ENCODE measurements at regions not wholly inside any gene's neighbourhood (a gene's known extent, or its start where the extent isn't known, plus 50 kb on each side); places are given as distances from the start of the nearest gene placed in this dataset.

DNA sequence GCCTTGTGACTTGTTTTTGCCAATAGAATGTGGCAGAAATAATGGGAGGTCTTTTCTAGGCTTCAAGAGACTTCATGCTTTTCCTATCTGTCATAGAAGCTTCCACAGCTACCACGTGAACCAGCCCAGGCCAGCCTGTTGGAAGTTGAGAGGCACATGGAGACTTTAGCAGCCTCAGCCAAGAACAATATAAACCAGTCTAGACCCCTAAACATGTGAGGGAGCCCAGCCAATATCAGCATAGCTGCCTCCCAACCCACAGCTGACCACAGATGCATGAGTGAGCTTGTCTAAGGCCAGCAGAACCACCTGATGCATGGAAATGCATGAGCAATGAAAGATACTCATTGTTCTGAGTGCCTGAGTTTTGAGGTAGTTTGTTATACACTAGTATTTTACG is 540.7 kb upstream of the BTBD3 start:
- in situ Hi-C loops (cut with HindIII; ENCODE audit: low pct_ligation_motif_present, low pct_unique_long_range_greater_than_20kb, low sequenced_read_pairs): no loop called here
- no peak for DNase-seq

DNA sequence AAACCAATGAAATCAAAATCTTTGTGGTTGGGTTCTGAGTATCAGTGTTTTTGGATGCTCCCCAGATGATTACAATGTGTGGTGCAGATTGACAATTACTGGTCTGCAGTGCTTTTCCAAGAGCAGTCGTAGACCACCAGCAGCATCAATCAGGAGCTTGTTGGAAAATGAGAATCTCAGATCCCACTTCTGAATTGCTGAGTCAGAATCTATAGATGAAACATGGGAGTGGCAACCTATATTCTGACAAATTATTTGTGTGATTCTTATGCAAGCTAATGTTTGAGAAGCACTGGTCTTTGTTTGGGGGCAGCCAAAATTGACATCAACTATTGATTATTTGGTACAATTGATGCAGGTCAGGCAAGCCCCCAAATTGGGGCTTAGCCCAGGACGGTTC is 539.9 kb upstream of the BTBD3 start:
- DNase-seq: no peak
- in situ Hi-C loops (cut with HindIII; ENCODE audit: low pct_ligation_motif_present, low pct_unique_long_range_greater_than_20kb, low sequenced_read_pairs): no loop called here

DNA sequence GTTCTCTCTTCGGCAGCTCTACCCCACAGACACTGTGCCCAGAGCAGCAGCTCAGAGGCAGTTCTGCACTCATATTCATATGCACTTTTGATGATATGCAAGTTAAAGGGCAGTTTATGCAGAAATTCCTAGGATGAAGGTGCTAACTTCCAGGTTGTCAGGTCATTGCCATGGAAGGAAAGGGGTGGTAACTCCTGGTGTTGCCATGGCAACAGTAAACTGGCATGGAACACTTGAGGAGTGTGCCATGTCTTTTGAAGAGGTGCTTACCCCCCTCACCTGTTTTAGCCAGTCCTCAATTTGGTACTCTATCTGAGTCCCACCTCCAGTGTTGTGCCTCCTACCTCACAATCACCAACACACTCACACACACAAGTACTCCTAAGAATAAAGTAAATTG is 539.4 kb upstream of the BTBD3 start:
- in situ Hi-C loops (cut with HindIII; ENCODE audit: low pct_ligation_motif_present, low pct_unique_long_range_greater_than_20kb, low sequenced_read_pairs): no loop called here
- no peak for DNase-seq

DNA sequence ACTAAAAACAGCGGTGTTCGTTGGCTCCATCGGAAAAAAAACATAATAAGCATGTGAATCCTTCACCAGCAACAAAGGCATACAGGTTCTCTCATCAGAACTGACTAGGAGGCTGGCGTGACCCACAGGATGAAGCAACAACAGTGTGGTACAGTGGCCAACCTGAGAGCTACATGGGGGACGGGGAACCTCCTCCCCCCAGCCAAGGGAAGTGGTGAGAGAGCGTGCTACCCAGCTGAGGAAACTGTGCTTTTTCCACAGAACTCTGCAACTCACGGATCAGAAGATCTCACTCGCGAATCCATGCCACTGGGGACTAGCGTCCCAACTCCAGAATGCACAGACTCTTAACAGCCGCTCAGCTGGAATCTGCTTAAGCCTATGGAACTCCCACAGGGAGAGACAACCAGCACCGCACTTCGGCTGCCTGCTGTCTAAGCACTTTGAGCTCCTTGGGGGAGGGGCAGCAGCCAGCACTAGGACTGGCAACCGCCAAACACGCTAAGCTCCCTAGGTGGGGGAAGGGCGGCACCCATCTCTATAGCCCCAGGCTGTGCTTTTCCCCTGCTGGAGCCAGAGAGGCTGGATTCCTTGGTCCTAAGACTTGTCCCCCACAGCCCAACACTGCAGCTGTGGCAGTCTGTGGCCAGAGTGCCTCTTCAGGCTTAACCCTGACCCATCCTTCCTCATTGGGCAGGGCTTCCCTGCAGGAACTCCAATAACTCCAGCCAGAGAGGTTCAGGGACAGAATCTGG is 538.3 kb upstream of the BTBD3 start:
- in situ Hi-C loops (cut with HindIII; ENCODE audit: low pct_ligation_motif_present, low pct_unique_long_range_greater_than_20kb, low sequenced_read_pairs): no loop called here
- DNase-seq: no peak

DNA sequence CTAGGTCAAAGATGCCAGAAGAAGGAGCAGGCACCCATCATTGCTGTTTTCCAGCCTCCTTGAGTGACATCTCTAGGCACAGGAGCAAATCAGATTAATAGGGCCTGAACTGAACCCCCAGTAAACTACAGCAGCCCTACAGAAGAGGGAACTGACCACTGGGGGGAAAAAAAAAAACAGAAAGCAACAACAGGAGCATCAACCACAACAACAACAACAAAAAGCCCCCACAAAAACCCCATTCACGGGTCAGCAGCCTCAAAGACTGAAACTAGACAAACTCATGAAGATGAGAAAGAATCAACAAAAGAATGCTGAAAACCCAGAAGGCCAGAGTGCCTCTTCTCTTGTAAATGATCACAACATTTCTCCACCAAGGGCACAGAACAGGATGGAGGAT is 537.4 kb upstream of the BTBD3 start:
- in situ Hi-C loops (cut with HindIII; ENCODE audit: low pct_ligation_motif_present, low pct_unique_long_range_greater_than_20kb, low sequenced_read_pairs): no loop called here
- DNase-seq: no peak

DNA sequence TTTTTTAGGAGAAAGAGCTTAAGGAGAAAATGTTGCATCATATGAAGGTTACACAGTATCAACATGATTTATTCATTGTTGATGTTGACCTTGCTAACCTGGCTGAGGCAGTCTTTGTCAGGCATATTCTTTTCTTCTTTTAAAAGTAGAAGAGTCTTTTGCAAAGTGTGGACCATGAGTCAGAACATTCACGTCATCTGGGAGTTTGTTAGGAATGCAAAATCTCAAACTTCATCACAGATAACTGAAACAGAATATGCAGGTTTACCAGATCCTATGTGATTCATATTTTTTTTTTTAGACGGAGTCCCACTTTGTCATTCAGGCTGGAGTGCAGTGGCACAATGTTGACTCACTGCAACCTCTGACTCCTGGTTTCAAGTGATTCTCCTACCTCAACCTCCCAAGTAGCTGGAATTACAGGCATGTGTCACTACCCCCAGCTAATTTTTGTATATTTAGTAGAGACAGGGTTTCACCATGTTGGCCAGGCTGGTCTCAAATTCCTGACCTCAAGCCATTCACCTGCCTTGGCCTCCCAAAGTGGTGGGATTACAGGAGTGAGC is 530.4 kb upstream of the BTBD3 start:
- in situ Hi-C loops (cut with HindIII; ENCODE audit: low pct_ligation_motif_present, low pct_unique_long_range_greater_than_20kb, low sequenced_read_pairs): no loop called here

DNA sequence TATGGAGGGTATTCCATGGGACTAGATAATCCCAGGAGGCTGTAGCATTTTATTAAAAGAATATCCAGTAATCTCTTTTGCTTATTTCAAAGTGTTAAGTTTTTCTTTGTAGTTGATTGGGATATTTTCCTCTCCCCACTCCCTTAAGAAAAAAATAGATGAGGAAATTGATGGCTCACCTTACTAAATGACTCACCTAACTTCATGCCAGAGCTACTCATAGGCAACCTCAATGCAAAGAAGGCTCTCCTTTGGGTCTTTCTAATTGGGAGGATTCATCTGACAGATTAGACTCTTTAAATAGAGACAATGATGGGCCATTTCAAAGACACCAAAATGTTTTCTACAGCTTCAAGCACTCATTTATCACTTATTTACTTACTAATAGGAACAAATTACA is 528.5 kb upstream of the BTBD3 start:
- in situ Hi-C loops (cut with HindIII; ENCODE audit: low pct_ligation_motif_present, low pct_unique_long_range_greater_than_20kb, low sequenced_read_pairs): no loop called here
- DNase-seq: no peak

More for the DNA sequence above, 530.4 kb upstream of the BTBD3 start:
- no peak for DNase-seq

DNA sequence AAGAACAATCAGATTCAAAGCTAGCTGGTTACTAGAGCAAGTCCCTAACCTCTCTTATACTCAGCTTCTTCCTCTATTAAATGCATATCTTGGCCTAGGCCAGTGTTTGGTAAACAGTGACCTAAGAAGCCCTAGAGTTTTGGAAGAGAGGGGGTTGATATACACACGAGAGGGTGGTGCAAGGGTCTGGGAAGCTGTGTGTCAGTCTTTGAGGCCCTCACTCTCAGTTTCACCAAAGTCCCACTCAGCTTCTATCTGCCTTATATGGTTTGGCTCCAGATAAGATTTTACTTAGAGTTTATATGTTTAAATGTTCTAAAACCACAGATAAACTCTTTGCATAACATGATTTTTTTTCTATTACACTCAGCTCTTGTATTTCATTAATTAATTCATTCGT is 526.1 kb upstream of the BTBD3 start:
- in situ Hi-C loops (cut with HindIII; ENCODE audit: low pct_ligation_motif_present, low pct_unique_long_range_greater_than_20kb, low sequenced_read_pairs): no loop called here
- DNase-seq: no peak

DNA sequence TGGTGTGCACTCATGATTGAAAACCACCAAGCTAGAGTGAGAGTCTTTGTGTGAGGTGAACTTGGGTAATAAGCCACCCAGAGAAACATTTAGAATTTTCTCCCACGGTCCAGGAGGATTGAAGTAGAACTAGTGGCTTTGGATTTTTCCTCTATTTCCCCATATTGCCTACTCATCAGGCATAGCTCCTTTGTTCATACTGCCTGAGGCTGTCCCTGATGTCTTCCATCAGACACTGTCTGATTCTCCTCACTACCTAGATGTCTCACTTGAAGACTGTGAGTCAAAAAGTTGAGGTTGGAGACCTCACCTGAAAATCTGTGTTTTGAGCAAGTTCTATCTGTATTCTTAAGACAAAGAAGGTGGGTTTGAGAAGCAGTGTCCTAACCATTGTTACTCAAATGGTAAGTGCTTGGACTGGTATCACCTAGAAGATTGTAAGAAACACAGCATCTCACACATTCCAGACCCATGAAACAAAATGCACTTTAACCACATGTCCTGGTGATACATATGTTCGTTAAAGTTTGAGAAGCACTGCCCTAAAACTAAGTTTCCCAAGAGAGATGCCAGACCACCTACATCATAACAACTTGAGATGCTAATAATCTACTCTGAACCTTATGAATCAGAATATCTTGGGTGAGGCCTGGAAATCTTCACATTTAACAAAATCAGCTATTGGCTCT is 523.4 kb upstream of the BTBD3 start:
- no peak for DNase-seq
- in situ Hi-C loops (cut with HindIII; ENCODE audit: low pct_ligation_motif_present, low pct_unique_long_range_greater_than_20kb, low sequenced_read_pairs): no loop called here

DNA sequence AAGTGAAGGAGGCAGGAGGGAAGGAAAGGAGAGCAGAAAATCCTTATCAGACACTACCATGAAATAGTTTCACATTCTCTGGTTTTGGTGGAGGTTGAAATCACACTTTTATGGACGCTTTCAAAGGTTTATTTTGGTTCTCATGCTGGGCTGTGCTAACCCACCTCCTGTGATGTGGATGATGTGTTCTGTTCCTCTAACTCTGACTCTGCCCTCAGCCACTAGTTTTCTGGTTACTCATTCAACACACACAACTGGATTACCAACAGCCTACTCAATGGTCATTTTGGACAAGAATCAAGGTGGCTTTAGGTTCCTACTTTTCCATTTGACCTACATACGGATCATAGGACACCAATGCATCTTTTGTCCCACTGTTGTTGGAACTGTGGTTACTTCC is 522.1 kb upstream of the BTBD3 start:
- no peak for DNase-seq
- in situ Hi-C loops (cut with HindIII; ENCODE audit: low pct_ligation_motif_present, low pct_unique_long_range_greater_than_20kb, low sequenced_read_pairs): no loop called here

DNA sequence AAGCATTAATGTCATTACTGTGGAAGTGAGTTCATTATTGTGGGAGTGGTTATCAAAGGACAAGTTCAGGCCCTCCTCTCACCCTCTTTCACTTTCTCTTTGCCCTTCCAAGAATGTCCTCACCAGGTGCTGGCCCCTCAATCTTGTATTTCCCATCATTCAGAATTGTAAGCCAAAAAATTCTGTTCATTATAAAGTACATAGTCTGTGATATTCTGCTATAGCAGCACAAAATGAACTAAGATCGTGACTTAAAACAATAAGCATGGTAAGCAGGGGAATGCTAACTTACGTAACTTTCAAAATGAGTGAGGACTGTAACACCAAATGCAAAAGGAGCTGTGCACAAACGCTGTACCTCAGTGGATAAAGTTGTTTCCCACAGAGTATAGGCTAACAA is 515.7 kb upstream of the BTBD3 start:
- peak; percentile 30 for DNase-seq
- in situ Hi-C loops (cut with HindIII; ENCODE audit: low pct_ligation_motif_present, low pct_unique_long_range_greater_than_20kb, low sequenced_read_pairs): no loop called here

DNA sequence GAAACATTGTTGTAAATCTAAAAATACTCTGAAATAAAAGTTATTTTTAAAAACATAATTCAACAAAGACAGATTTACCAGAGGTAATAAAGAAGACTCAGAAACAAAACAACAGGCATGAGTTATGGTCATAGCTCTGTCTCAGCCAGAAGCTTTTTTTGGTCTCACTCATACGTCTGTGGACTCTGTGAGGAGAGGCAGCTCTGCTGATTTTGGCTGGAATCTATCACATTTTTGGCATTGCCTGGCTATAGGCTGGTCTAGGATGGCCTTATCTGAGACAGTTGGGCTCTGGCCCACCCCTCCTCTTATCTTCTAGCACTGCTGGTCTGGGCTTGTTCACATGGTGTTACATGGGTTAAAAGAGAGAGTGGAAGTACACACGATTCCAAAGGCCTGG is 514.0 kb upstream of the BTBD3 start:
- no peak for DNase-seq
- in situ Hi-C loops (cut with HindIII; ENCODE audit: low pct_ligation_motif_present, low pct_unique_long_range_greater_than_20kb, low sequenced_read_pairs): no loop called here

DNA sequence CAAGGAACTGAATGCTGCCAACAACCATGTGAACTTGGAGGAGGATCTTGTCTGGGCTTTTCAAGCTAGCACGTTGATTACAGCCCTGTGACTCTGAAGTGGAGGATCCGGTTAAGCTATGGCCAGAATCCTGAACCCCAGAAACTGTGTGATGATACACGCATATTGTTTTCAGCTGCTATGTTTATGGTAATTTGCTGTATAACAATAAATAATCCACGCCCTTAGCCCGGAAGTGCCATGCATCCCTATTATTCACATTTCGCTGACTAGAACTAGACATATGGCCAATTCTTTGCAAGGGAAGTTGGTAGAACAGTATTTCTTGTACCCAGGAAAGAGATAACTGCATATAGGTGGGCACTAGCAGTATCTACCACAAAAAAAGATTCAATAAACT is 510.8 kb upstream of the BTBD3 start:
- in situ Hi-C loops (cut with HindIII; ENCODE audit: low pct_ligation_motif_present, low pct_unique_long_range_greater_than_20kb, low sequenced_read_pairs): no loop called here
- DNase-seq: no peak

DNA sequence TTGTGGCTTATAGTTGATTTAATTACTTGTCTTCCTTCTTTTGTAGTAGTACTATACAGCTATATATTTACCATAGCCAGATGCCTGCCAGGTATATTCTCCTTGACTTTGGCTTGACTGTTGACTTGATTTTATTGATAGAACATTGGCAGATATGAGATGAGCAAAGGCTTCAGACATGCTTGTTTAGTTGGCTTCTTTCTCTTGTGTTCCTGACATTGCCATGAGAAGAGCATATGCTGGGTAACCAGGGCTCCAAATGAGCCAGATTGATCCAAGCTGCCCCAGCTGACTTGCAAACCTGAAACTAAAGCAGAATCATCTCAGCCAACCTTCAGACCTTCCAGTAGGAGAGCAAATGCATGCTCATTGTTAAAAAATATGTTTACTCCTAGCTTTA is 508.1 kb upstream of the BTBD3 start:
- in situ Hi-C loops (cut with HindIII; ENCODE audit: low pct_ligation_motif_present, low pct_unique_long_range_greater_than_20kb, low sequenced_read_pairs): no loop called here

DNA sequence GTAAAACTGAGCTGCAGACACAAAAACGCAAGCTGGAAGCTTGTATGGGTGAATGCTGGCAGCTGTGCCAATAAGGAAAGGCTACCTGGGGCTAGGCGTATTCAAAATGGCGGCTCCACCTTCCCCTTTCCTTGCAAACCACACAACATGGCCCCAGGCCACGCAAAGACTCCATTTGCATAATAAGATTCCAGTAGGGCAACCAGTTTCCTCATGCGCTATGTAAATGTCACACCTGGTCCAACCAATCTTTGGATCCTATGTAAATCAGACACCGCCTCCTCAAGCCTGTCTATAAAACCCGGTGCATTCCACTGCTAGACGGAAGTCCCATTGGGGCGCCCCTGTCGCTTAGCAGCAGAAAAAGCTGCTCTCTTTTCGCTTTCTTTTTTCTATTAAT is 505.9 kb upstream of the BTBD3 start:
- DNase-seq: no peak
- in situ Hi-C loops (cut with HindIII; ENCODE audit: low pct_ligation_motif_present, low pct_unique_long_range_greater_than_20kb, low sequenced_read_pairs): no loop called here

More for the DNA sequence above, 508.1 kb upstream of the BTBD3 start:
- no peak for DNase-seq

DNA sequence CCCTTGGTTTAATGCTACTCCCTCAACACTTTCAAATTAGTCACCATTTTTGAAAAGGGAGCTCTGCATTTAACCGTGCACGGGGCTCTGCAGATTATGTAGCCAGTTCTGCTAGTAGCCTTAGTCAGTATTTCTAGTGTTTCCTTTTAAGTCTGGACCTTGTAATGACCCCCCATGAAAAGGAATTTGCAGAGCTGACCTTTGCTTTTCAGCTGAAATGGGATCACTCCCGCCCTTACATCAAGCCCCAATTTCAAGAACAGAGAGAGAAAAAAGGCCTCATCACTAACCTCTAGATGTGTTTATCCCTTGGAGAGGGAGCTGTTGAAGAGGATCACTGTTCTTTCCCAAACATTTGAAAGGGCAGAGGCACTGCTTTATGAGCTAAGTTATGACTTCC is 490.7 kb upstream of the BTBD3 start:
- in situ Hi-C loops (cut with HindIII; ENCODE audit: low pct_ligation_motif_present, low pct_unique_long_range_greater_than_20kb, low sequenced_read_pairs): no loop called here
- DNase-seq: no peak

DNA sequence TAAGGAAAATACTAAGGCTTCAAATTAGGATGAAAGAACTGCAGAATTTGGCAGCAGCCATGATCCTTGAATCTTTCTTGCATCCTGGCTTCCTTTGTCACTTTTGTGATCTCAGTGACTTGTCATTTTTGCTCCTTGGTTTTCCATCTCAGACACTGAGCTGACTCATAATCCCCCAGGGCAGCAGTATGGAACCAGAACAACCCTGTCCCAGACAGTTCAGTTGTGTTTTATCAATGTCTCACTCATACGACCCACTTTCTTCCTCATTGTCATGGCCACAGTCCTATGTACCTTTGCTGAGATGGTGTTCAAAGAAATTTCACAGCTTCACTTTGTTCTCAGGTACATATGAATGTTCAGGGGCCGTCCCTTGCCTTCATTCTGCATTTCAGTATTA is 488.5 kb upstream of the BTBD3 start:
- DNase-seq: no peak

DNA sequence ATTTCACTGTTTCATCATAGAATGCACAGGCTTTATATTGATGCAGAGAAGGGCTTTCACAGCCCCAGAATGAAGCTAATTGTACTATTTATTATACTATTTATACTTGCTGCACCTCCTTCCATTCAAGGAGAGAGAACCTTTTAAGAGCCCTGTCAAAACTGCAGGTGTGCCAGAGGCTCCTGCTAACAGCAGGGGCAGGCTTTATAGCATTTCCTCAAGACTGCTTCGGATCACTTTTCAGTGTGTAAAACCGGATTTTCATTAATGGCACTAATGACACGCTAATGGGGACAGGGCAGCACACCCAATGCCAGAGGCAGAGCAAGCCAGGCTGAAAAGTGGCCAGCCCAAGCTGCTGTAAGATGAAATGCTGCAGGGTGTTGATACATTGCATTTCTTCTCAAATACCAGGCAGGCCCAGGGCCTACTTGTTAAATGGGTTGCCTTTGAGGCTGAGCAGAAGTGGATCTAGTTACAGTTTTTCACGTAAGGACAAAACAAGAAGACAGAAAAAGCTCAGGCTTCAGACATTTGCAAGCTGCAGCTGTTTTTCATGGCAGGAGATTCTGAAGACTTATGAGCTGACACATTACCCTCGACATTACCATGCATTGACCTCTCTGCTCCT is 487.7 kb upstream of the BTBD3 start:
- DNase-seq: no peak
- in situ Hi-C loops (cut with HindIII; ENCODE audit: low pct_ligation_motif_present, low pct_unique_long_range_greater_than_20kb, low sequenced_read_pairs): no loop called here

More for the DNA sequence above, 488.5 kb upstream of the BTBD3 start:
- in situ Hi-C loops (cut with HindIII; ENCODE audit: low pct_ligation_motif_present, low pct_unique_long_range_greater_than_20kb, low sequenced_read_pairs): no loop called here

DNA sequence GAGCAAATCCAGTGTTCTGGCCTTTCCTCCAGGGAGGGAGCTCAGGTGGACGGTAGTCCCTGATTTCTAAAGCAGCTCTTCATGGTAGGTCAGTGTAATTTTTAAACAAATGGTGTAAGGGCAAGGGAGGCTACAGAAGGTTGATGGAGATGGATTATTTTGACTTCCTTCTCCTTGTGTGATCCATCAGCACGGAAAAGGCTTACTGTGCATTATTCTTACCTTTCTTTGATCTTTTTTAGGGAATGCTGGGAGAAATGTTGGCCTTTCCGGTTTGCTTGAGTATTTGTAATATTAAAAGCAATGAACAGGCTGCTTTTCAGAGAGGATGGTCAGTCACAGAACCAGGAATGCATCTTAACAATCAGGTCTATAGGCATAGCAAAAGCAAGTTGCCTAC is 487.0 kb upstream of the BTBD3 start:
- no peak for DNase-seq
- in situ Hi-C loops (cut with HindIII; ENCODE audit: low pct_ligation_motif_present, low pct_unique_long_range_greater_than_20kb, low sequenced_read_pairs): no loop called here

DNA sequence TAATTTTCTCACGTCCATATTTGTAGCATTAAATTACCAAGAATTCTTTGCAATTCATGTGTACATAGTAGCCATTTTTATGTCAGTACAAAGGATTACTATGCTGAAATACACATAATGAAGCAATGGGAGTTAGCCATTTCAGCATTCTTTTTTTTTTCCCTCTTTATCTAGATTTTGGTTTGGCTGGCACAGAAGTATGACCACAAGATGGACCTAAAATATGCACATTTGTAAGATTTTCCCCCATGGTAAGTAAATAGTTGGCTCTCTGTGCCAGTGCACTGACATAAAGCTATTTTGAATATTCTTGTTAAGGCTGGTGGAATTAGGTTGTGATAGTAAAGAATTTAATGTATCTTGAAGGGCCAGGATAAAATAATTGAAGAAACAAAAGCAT is 486.1 kb upstream of the BTBD3 start:
- no peak for DNase-seq
- in situ Hi-C loops (cut with HindIII; ENCODE audit: low pct_ligation_motif_present, low pct_unique_long_range_greater_than_20kb, low sequenced_read_pairs): no loop called here

Measured in ACHN (cell line).